ENCODE measurements at regions not wholly inside any gene's neighbourhood (a gene's known extent, or its start where the extent isn't known, plus 50 kb on each side); places are given as distances from the start of the nearest gene placed in this dataset.

- TF ChIP-seq, protein P1, sequence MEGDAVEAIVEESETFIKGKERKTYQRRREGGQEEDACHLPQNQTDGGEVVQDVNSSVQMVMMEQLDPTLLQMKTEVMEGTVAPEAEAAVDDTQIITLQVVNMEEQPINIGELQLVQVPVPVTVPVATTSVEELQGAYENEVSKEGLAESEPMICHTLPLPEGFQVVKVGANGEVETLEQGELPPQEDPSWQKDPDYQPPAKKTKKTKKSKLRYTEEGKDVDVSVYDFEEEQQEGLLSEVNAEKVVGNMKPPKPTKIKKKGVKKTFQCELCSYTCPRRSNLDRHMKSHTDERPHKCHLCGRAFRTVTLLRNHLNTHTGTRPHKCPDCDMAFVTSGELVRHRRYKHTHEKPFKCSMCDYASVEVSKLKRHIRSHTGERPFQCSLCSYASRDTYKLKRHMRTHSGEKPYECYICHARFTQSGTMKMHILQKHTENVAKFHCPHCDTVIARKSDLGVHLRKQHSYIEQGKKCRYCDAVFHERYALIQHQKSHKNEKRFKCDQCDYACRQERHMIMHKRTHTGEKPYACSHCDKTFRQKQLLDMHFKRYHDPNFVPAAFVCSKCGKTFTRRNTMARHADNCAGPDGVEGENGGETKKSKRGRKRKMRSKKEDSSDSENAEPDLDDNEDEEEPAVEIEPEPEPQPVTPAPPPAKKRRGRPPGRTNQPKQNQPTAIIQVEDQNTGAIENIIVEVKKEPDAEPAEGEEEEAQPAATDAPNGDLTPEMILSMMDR (IDR thresholded peaks at IDR 0.05; ENCODE audit: extremely low read depth in 1 of 2, insufficient read depth in 1 of 2, low read depth in 1 of 2, low read length in 2 of 2), result no peak
- TF ChIP-seq JUN (IDR thresholded peaks at IDR 0.05; ENCODE audit: borderline replicate concordance, insufficient read depth, insufficient read length, low read depth), result no peak
Measured at GRCh38 chr3:193165431-193166120, 75.4 kb upstream of the PLAAT1 start.
